H1 (cell line): ENCODE measurements at regions not wholly inside any gene's neighbourhood (a gene's known extent, or its start where the extent isn't known, plus 50 kb on each side); places are given as distances from the start of the nearest gene placed in this dataset.

ENCODE experiments used
- CTCF ChIA-PET: fragments of 300-600 bp; sonication (Branson Sonifier 250); formaldehyde crosslinking; loops from one replicate; lab custom pipeline; 2021; ENCODE audit not compliant: partially characterized antibody; lab: Charles Lee
- POLR2A ChIA-PET: fragments of 300-600 bp; sonication (Branson Sonifier 250); formaldehyde crosslinking; loops from one replicate; lab custom pipeline; 2021; ENCODE audit warnings: inconsistent platforms; ENCODE audit not compliant: partially characterized antibody; lab: Charles Lee
- DNase-seq, 2 experiments: peaks; one replicate each; pipeline versions ENCODE4 v3.0.0 to v3.0.0-alpha.2; 2010 to 2022; ENCODE audit warnings: low spot score in 2 of 2, low read depth in 1 of 2, mixed read lengths in 1 of 2
- FAIRE-seq: peaks from 2 replicates; lab custom pipeline; 2011; peaks lifted over from hg19 to GRCh38; lab: Jason Lieb, UNC
- H2AFZ ChIP-seq: 2 replicates; pipeline ENCODE4 v1.8.1; 2012; ENCODE audit warnings: low read length, inconsistent platforms
- H2AK5ac ChIP-seq: 2 replicates; pipeline ENCODE4 v1.6.1; 2013; ENCODE audit warnings: low read depth, low read length
- H2BK120ac ChIP-seq: replicated peaks from 2 replicates; pipeline ENCODE3; 2013; ENCODE audit warnings: low read depth, low read length, inconsistent platforms
- H2BK12ac ChIP-seq: 2 replicates; pipeline ENCODE4 v1.6.1; 2013; ENCODE audit warnings: low read depth, low read length
- H2BK15ac ChIP-seq: 2 replicates; pipeline ENCODE4 v1.6.1; 2013; ENCODE audit warnings: low read length
- H2BK20ac ChIP-seq: 2 replicates; pipeline ENCODE4 v1.6.1; 2013; ENCODE audit warnings: low read length
- H2BK5ac ChIP-seq: 2 replicates; pipeline ENCODE4 v1.6.1; 2013; ENCODE audit warnings: low read depth, low read length
- H3K14ac ChIP-seq: 2 replicates; pipeline ENCODE4 v1.6.1; 2013; ENCODE audit warnings: inconsistent platforms; ENCODE audit not compliant: insufficient read length
- H3K18ac ChIP-seq: 2 replicates; pipeline ENCODE4 v1.6.1; 2013; ENCODE audit warnings: low read length; ENCODE audit errors: extremely low read depth
- H3K23ac ChIP-seq: 2 replicates; pipeline ENCODE4 v1.6.1; 2013; ENCODE audit warnings: inconsistent platforms; ENCODE audit not compliant: insufficient read length
- H3K23me2 ChIP-seq: 2 replicates; pipeline ENCODE4 v1.6.1; 2013; ENCODE audit warnings: low read depth, low read length
- H3K27ac ChIP-seq: 2 replicates; pipeline ENCODE4 v1.6.1; 2011; ENCODE audit warnings: low read depth, low read length, inconsistent platforms
- H3K27me3 ChIP-seq, 4 experiments: replicated peaks in 1 of 4; 1 replicate in 1 of 4; 2 replicates in 3 of 4; pipeline versions ENCODE4 v1.6.1 to v1.8.1; 2011 to 2013; ENCODE audit warnings: low read length in 3 of 4, mild to moderate bottlenecking in 3 of 4, inconsistent platforms in 2 of 4, mixed read lengths in 2 of 4, moderate library complexity in 1 of 4; ENCODE audit not compliant: control insufficient read depth in 3 of 4, insufficient read depth in 3 of 4; ENCODE audit errors: extremely low read depth in 1 of 4
- H3K36me3 ChIP-seq, 4 experiments: 2 replicates each; pipeline versions ENCODE4 v1.6.1 to v1.8.1; 2011 to 2013; ENCODE audit warnings: mild to moderate bottlenecking in 4 of 4, low read length in 3 of 4, moderate library complexity in 2 of 4, control low read depth in 1 of 4, inconsistent platforms in 1 of 4; ENCODE audit not compliant: insufficient read depth in 4 of 4, control insufficient read depth in 2 of 4
- H3K4ac ChIP-seq: replicated peaks from 2 replicates; pipeline ENCODE3; 2013; ENCODE audit warnings: low read length, low read depth, mixed read lengths, inconsistent platforms; ENCODE audit not compliant: insufficient read length
- H3K4me1 ChIP-seq, 4 experiments: replicated peaks in 1 of 4; 1 replicate in 1 of 4; 2 replicates in 3 of 4; pipeline versions ENCODE4 v1.6.1 to v1.8.1; 2011 to 2013; ENCODE audit warnings: low read length in 3 of 4, inconsistent platforms in 2 of 4, mixed read lengths in 1 of 4; ENCODE audit not compliant: insufficient read depth in 4 of 4, control insufficient read depth in 3 of 4
- H3K4me2 ChIP-seq, 2 experiments: 2 replicates each; pipeline versions ENCODE4 v1.6.1 to v1.8.1; 2011 to 2013; ENCODE audit warnings: low read depth in 2 of 2, low read length in 2 of 2, control low read depth in 1 of 2, inconsistent platforms in 1 of 2, mild to moderate bottlenecking in 1 of 2; ENCODE audit not compliant: insufficient read depth in 1 of 2
- H3K4me3 ChIP-seq, 4 experiments: fragments of 200-600, 300-600 bp in 1 of 4; sonication (generic), shearing (Covaris generic), sonication (Bioruptor Twin) in 1 of 4; 2 replicates each; pipeline versions ENCODE4 v1.5.1 to v1.8.1; 2011 to 2016; ENCODE audit warnings: low read length in 4 of 4, low read depth in 3 of 4, control low read depth in 2 of 4, inconsistent platforms in 2 of 4, mild to moderate bottlenecking in 2 of 4, mixed read lengths in 1 of 4, moderate library complexity in 1 of 4; ENCODE audit not compliant: insufficient read depth in 2 of 4; ENCODE audit errors: extremely low read depth in 1 of 4
- H3K56ac ChIP-seq: replicated peaks from 2 replicates; pipeline ENCODE3; 2013; ENCODE audit warnings: low read depth, mild to moderate bottlenecking, mixed read lengths, low read length, inconsistent platforms; ENCODE audit not compliant: insufficient read length
- H3K79me1 ChIP-seq: 2 replicates; pipeline ENCODE4 v1.6.1; 2013; ENCODE audit warnings: low read depth, low read length, control low read depth
- H3K79me2 ChIP-seq, 2 experiments: 2 replicates each; pipeline versions ENCODE4 v1.6.1 to v1.8.1; 2012 to 2013; ENCODE audit warnings: low read length in 2 of 2, mild to moderate bottlenecking in 2 of 2, inconsistent platforms in 1 of 2; ENCODE audit not compliant: insufficient read depth in 2 of 2, control insufficient read depth in 1 of 2
- H3K9ac ChIP-seq, 4 experiments: replicated peaks in 1 of 4; 1 replicate in 1 of 4; 2 replicates in 3 of 4; pipeline versions ENCODE4 v1.6.1 to v1.8.1; 2011 to 2013; ENCODE audit warnings: low read depth in 3 of 4, low read length in 3 of 4, control low read depth in 2 of 4, mild to moderate bottlenecking in 2 of 4, moderate library complexity in 2 of 4, inconsistent platforms in 1 of 4; ENCODE audit errors: extremely low read depth in 1 of 4
- H3K9me3 ChIP-seq, 2 experiments: 2 replicates each; pipeline versions ENCODE4 v1.6.1 to v1.8.1; 2012 to 2013; ENCODE audit warnings: mild to moderate bottlenecking in 2 of 2, moderate library complexity in 2 of 2, control low read depth in 1 of 2, inconsistent platforms in 1 of 2, low read depth in 1 of 2, low read length in 1 of 2, mixed read lengths in 1 of 2; ENCODE audit not compliant: insufficient read depth in 2 of 2
- H4K20me1 ChIP-seq, 2 experiments: replicated peaks in 1 of 2; 2 replicates each; pipeline versions ENCODE3 to v1.8.1; 2011 to 2013; ENCODE audit warnings: inconsistent platforms in 2 of 2, low read length in 2 of 2, mild to moderate bottlenecking in 1 of 2; ENCODE audit not compliant: insufficient read depth in 2 of 2, control insufficient read depth in 1 of 2
- H4K5ac ChIP-seq: 2 replicates; pipeline ENCODE4 v1.6.1; 2013; ENCODE audit warnings: low read length, low read depth, mixed read lengths, inconsistent platforms; ENCODE audit not compliant: insufficient read length
- H4K8ac ChIP-seq: 2 replicates; pipeline ENCODE4 v1.8.0; 2013; ENCODE audit warnings: mild to moderate bottlenecking, moderate library complexity, low read length, inconsistent platforms; ENCODE audit not compliant: insufficient read depth; ENCODE audit errors: extremely low read depth
- H4K91ac ChIP-seq: replicated peaks from 2 replicates; pipeline ENCODE3; 2013; ENCODE audit warnings: low read length, mixed read lengths, inconsistent platforms; ENCODE audit not compliant: insufficient read length
- CTCF ChIP-seq, 3 experiments: IDR thresholded peaks; 1 replicate in 2 of 3; 2 replicates in 1 of 3; pipeline versions ENCODE4 v1.5.1 to v1.6.1; 2011; ENCODE audit warnings: low read length in 3 of 3, mild to moderate bottlenecking in 3 of 3, inconsistent platforms in 2 of 3, low read depth in 1 of 3, moderate library complexity in 1 of 3; ENCODE audit not compliant: insufficient read depth in 1 of 3; ENCODE audit errors: control extremely low read depth in 1 of 3
- GTF2F1 ChIP-seq: IDR thresholded peaks from 2 replicates; pipeline ENCODE4 v1.6.1; 2012; ENCODE audit warnings: low read depth, low read length, improper control_type of control experiment, borderline replicate concordance
- RXRA ChIP-seq: IDR thresholded peaks from 2 replicates; pipeline ENCODE4 v1.6.1; 2011; ENCODE audit warnings: low read depth, mild to moderate bottlenecking, low read length, moderate library complexity; ENCODE audit not compliant: insufficient read depth
- SIX5 ChIP-seq: IDR thresholded peaks from 2 replicates; pipeline ENCODE4 v1.6.1; 2011; ENCODE audit warnings: mild to moderate bottlenecking, low read depth, low read length
- SUZ12 ChIP-seq: fragments of 200-600 bp; sonication (generic); IDR thresholded peaks from 2 replicates; pipeline ENCODE4 v1.6.1; 2012; ENCODE audit warnings: mild to moderate bottlenecking, inconsistent platforms, low read length, moderate library complexity, mixed read lengths

- Histone ChIP-seq H3K23me2 (no peaks in the 10 kb centered on the region), H3K36me3 (no peaks in the 10 kb centered on the region), H3K27ac (no peak overlapping the region), H3K56ac (no peak overlapping the region), H3K4me3 (no peak overlapping the region), H3K4me1 (no peaks in the 10 kb centered on the region), H3K4ac (no peak overlapping the region), H3K27me3 (no peaks in the 10 kb centered on the region), H3K14ac (no peak overlapping the region), H2AK5ac (no peak overlapping the region), H2BK5ac (no peak overlapping the region), H4K20me1 (no peaks in the 10 kb centered on the region), H4K91ac (no peak overlapping the region), H2BK120ac (no peak overlapping the region), H3K79me1 (no peaks in the 10 kb centered on the region), H3K9me3 (no peaks in the 10 kb centered on the region), H2BK12ac (no peak overlapping the region), H2BK15ac (no peak overlapping the region), H3K4me2 (no peak overlapping the region), H2BK20ac (no peak overlapping the region), H4K8ac (no peak overlapping the region), H3K79me2 (no peaks in the 10 kb centered on the region), H2AFZ (no peak overlapping the region), H3K23ac (no peak overlapping the region), H3K9ac (no peak overlapping the region), H4K5ac (no peak overlapping the region), H3K18ac (no peak overlapping the region)
- POLR2A ChIA-PET: no interaction called here
- no peak for TF ChIP-seq GTF2F1
- TF ChIP-seq CTCF (IDR thresholded peaks at IDR 0.05; ENCODE audit: control extremely low read depth in 1 of 3, insufficient read depth in 1 of 3, low read depth in 1 of 3, low read length in 3 of 3): no peak
- no peak for TF ChIP-seq RXRA
- TF ChIP-seq SIX5: no peak
- TF ChIP-seq SUZ12: no peak
- CTCF ChIA-PET: no interaction called here
- FAIRE-seq (no peak), DNase-seq (no peak)
These were observed 305.5 kb upstream of the TACR3 start for GRCh38 chr4:104025251-104025650.
